PFSK-1 (cell line): ENCODE measurements at regions not wholly inside any gene's neighbourhood (a gene's known extent, or its start where the extent isn't known, plus 50 kb on each side); places are given as distances from the start of the nearest gene placed in this dataset.

Source experiments
- FOXP2 ChIP-seq: optimal IDR thresholded peaks from 2 replicates; pipeline ENCODE3; 2011; ENCODE audit warnings: borderline replicate concordance, control low read depth, inconsistent platforms; ENCODE audit not compliant: insufficient read depth; ENCODE audit errors: extremely low read length, extremely low read depth
- POLR2AphosphoS5 ChIP-seq: IDR thresholded peaks from 2 replicates; pipeline ENCODE4 v1.6.1; 2012; ENCODE audit warnings: low read depth, mild to moderate bottlenecking, control low read depth, low read length, moderate library complexity
- REST ChIP-seq, 2 experiments: IDR thresholded peaks; 2 replicates each; pipeline versions ENCODE4 v1.6.1 to v1.8.0; 2011 to 2012; ENCODE audit warnings: low read depth in 2 of 2, low read length in 2 of 2, control low read depth in 1 of 2, inconsistent platforms in 1 of 2, mild to moderate bottlenecking in 1 of 2, moderate library complexity in 1 of 2; ENCODE audit not compliant: insufficient read depth in 1 of 2
- SIN3A ChIP-seq: IDR thresholded peaks from 2 replicates; pipeline ENCODE4 v1.6.1; 2012; ENCODE audit warnings: mild to moderate bottlenecking, low read length, moderate library complexity, borderline replicate concordance; ENCODE audit not compliant: insufficient read depth
- TAF1 ChIP-seq: IDR thresholded peaks from 2 replicates; pipeline ENCODE4 v1.6.1; 2012; ENCODE audit warnings: low read length, control low read depth, borderline replicate concordance; ENCODE audit not compliant: insufficient read depth

GRCh38 chr15:29451201-29451781, 181.7 kb upstream of the NSMCE3 start:
- no peak for TF ChIP-seq REST (IDR thresholded peaks at IDR 0.05; ENCODE audit: insufficient read depth in 1 of 2, low read depth in 2 of 2, low read length in 2 of 2)
- TF ChIP-seq POLR2AphosphoS5 = no peak
- no peak for TF ChIP-seq SIN3A
- TF ChIP-seq TAF1 = no peak
- no peak for TF ChIP-seq FOXP2
